HCT116 (cell line): ENCODE measurements at regions not wholly inside any gene's neighbourhood (a gene's known extent, or its start where the extent isn't known, plus 50 kb on each side); places are given as distances from the start of the nearest gene placed in this dataset.

Experiments used
- ATAC-seq: fragments of 200-7000 bp; cut with Tn5 transposase; 2 replicates; pipeline ENCODE4 v1.9.1; 2020; ENCODE audit warnings: mild to moderate bottlenecking, moderate library complexity
- BruUV-seq: library from RNA; stranded (reverse); fragments of 400-500 nt; replicated peaks from 2 replicates; lab custom pipeline; 2021; lab: Mats Ljungman, UMichigan
- CTCF ChIA-PET: fragments of 300-600 bp; sonication (Branson Sonifier 250); formaldehyde crosslinking; loops from one replicate; lab custom pipeline; 2021; ENCODE audit warnings: antibody characterized with exemption; lab: Charles Lee
- POLR2A ChIA-PET: fragments of 300-600, 350-600 bp; sonication (Branson Sonifier 250); formaldehyde crosslinking; loops from one replicate; lab custom pipeline; 2021; ENCODE audit warnings: antibody characterized with exemption; lab: Charles Lee
- RAD21 ChIA-PET, 2 experiments: fragments of 300-600 bp; sonication (Branson Sonifier 250); formaldehyde crosslinking; loops; one replicate each; lab custom pipeline; 2023; ENCODE audit warnings: low total read pairs in 2 of 2; ENCODE audit not compliant: uncharacterized antibody in 2 of 2, unreplicated experiment in 2 of 2, low non-redundant PET in 1 of 2; lab: Charles Lee
- DNase-seq: peaks from one replicate; pipeline ENCODE4 v3.0.0-alpha.2; 2010; ENCODE audit warnings: low read depth, low spot score
- H2AFZ ChIP-seq: fragments of 200-600 bp; shearing (Covaris generic), sonication (generic); 2 replicates; pipeline ENCODE4 v1.6.1; 2017; ENCODE audit warnings: low read depth, mixed run types, mixed read lengths, antibody characterized with exemption, low read length; ENCODE audit not compliant: poor library complexity, severe bottlenecking
- H3K27ac ChIP-seq: 2 replicates; pipeline ENCODE4 v1.5.1; 2012; ENCODE audit warnings: low read depth, low read length
- H3K27me3 ChIP-seq: fragments of 200-600 bp; sonication (generic); 2 replicates; pipeline ENCODE4 v1.6.1; 2016; ENCODE audit warnings: mixed run types, low read length, mixed read lengths; ENCODE audit not compliant: insufficient read depth
- H3K36me3 ChIP-seq, 2 experiments: fragments of 200-500 bp in 1 of 2; fragments of 200-600 bp in 1 of 2; sonication (Bioruptor generic) in 1 of 2; sonication (generic) in 1 of 2; 2 replicates each; pipeline versions ENCODE4 v1.5.1 to v1.6.1; 2014 to 2016; ENCODE audit warnings: low read length in 2 of 2, inconsistent platforms in 1 of 2, mixed read lengths in 1 of 2, mixed run types in 1 of 2; ENCODE audit not compliant: insufficient read depth in 2 of 2, control insufficient read depth in 1 of 2
- H3K4me1 ChIP-seq, 2 experiments: fragments of 200-600 bp in 1 of 2; sonication (generic) in 1 of 2; 2 replicates each; pipeline versions ENCODE4 v1.5.1 to v1.6.1; 2012 to 2017; ENCODE audit warnings: low read length in 2 of 2, inconsistent platforms in 1 of 2, mild to moderate bottlenecking in 1 of 2, mixed read lengths in 1 of 2, mixed run types in 1 of 2, moderate library complexity in 1 of 2; ENCODE audit not compliant: insufficient read depth in 2 of 2, control insufficient read depth in 1 of 2
- H3K4me2 ChIP-seq: fragments of 200-600 bp; sonication (generic); 2 replicates; pipeline ENCODE4 v1.6.1; 2017; ENCODE audit warnings: mixed run types, low read length, mixed read lengths
- H3K4me3 ChIP-seq, 2 experiments: fragments of 200-600 bp in 1 of 2; sonication (generic) in 1 of 2; replicated peaks in 1 of 2; 2 replicates each; pipeline ENCODE4 v1.5.1; 2011 to 2016; ENCODE audit warnings: low read length in 2 of 2, control low read depth in 1 of 2, low read depth in 1 of 2, mild to moderate bottlenecking in 1 of 2, mixed read lengths in 1 of 2, mixed run types in 1 of 2
- H3K79me2 ChIP-seq: fragments of 200-600 bp; sonication (generic); 2 replicates; pipeline ENCODE4 v1.6.1; 2017; ENCODE audit warnings: mild to moderate bottlenecking, mixed run types, low read length, moderate library complexity, mixed read lengths; ENCODE audit not compliant: insufficient read depth
- H3K9ac ChIP-seq: fragments of 200-600 bp; sonication (generic); 2 replicates; pipeline ENCODE4 v1.6.1; 2016; ENCODE audit warnings: low read length, mixed read lengths
- H3K9me2 ChIP-seq: fragments of 200-600 bp; sonication (generic), shearing (Covaris generic); 2 replicates; pipeline ENCODE4 v1.6.1; 2017; ENCODE audit warnings: mixed run types, mild to moderate bottlenecking, moderate library complexity; ENCODE audit not compliant: insufficient read depth
- H3K9me3 ChIP-seq, 2 experiments: fragments of 200-500 bp in 1 of 2; fragments of 200-600 bp in 1 of 2; sonication (Bioruptor generic) in 1 of 2; sonication (generic) in 1 of 2; 2 replicates each; pipeline ENCODE4 v1.6.1; 2014 to 2017; ENCODE audit warnings: low read length in 2 of 2, mixed read lengths in 2 of 2, inconsistent platforms in 1 of 2, low read depth in 1 of 2, mild to moderate bottlenecking in 1 of 2, mixed run types in 1 of 2, moderate library complexity in 1 of 2; ENCODE audit not compliant: control insufficient read depth in 1 of 2, insufficient read depth in 1 of 2
- H4K20me1 ChIP-seq: fragments of 200-600 bp; sonication (generic), shearing (Covaris generic); 2 replicates; pipeline ENCODE4 v1.6.1; 2017; ENCODE audit warnings: mixed run types, mild to moderate bottlenecking, moderate library complexity; ENCODE audit not compliant: insufficient read depth
- ATF3 ChIP-seq: IDR thresholded peaks from 2 replicates; pipeline ENCODE4 v1.6.1; 2012
- CBX3 ChIP-seq: IDR thresholded peaks from 2 replicates; pipeline ENCODE4 v1.6.1; 2012; ENCODE audit warnings: low read depth
- CEBPB ChIP-seq: IDR thresholded peaks from 2 replicates; pipeline ENCODE4 v1.6.1; 2012; ENCODE audit warnings: low read depth
- CTCF ChIP-seq, 3 experiments: fragments of 200-600 bp in 1 of 3; sonication (generic) in 1 of 3; IDR thresholded peaks in 2 of 3; conservative IDR thresholded peaks in 1 of 3; 2 replicates each; pipeline ENCODE4 v1.5.1; 2012 to 2017; ENCODE audit warnings: low read depth in 2 of 3, low read length in 2 of 3, antibody characterized with exemption in 1 of 3, borderline replicate concordance in 1 of 3, control low read depth in 1 of 3, mild to moderate bottlenecking in 1 of 3, mixed read lengths in 1 of 3, mixed run types in 1 of 3, moderate library complexity in 1 of 3; ENCODE audit not compliant: insufficient read depth in 1 of 3
- EGR1 ChIP-seq: IDR thresholded peaks from 2 replicates; pipeline ENCODE4 v1.6.1; 2012; ENCODE audit warnings: low read depth
- EZH2 ChIP-seq: fragments of 200-600 bp; sonication (generic); IDR thresholded peaks from 2 replicates; pipeline ENCODE4 v1.6.1; 2017; ENCODE audit warnings: antibody characterized with exemption, mixed run types
- MAX ChIP-seq: IDR thresholded peaks from 2 replicates; pipeline ENCODE4 v1.6.1; 2012
- POLR2AphosphoS5 ChIP-seq: IDR thresholded peaks from 2 replicates; pipeline ENCODE4 v1.6.1; 2011; ENCODE audit warnings: mild to moderate bottlenecking, low read depth, low read length, moderate library complexity
- SIN3A ChIP-seq: IDR thresholded peaks from 2 replicates; pipeline ENCODE4 v1.6.1; 2012; ENCODE audit warnings: low read depth
- SP1 ChIP-seq: IDR thresholded peaks from 2 replicates; pipeline ENCODE4 v1.6.1; 2012; ENCODE audit warnings: low read depth
- TCF7L2 ChIP-seq: IDR thresholded peaks from 2 replicates; pipeline ENCODE4 v1.7.0; 2011; ENCODE audit warnings: borderline replicate concordance, inconsistent platforms; ENCODE audit not compliant: insufficient read depth, insufficient read length; ENCODE audit errors: extremely low read depth
- ZBTB33 ChIP-seq: IDR thresholded peaks from 2 replicates; pipeline ENCODE4 v1.6.1; 2011; ENCODE audit warnings: mild to moderate bottlenecking, low read length, moderate library complexity; ENCODE audit not compliant: insufficient replicate concordance; ENCODE audit errors: extremely low read depth
- ZFX ChIP-seq: fragments of 450-650 bp; IDR thresholded peaks from 2 replicates; pipeline ENCODE4 v1.6.1; 2017
- ZNF274 ChIP-seq: fragments of 200-500 bp; sonication (Bioruptor generic); IDR thresholded peaks from 2 replicates; pipeline ENCODE4 v1.6.1; 2014; ENCODE audit warnings: mild to moderate bottlenecking, low read depth, low read length, inconsistent platforms
- intact Hi-C: fragments of 100-400 bp; cut with micrococcal nuclease; formaldehyde crosslinking; loops from 2 replicates; pipeline ENCODE4 v1.10.0; 2022

DNA sequence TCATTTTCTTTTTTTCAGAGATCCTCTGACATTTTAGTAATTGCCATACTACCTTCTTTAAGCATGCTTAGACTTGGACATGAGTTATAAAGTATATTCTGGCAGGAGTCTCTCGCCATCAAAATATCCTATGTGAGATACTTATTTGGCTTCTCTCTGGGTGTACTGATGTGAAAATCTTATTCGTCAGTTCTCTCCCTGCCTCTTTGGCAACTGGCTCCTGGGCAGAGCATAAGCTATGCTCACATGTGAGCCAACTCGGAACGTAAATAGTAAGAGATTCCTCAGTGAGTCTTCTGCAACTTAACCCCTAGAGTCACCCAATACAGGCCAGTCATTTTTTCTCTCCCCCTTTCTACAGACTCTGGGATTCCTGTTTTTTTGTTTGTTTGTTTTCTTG is 91.6 kb downstream of the MAGEB17 start:
- TF ChIP-seq MAX = no peak
- TF ChIP-seq ZBTB33 = no peak
- TF ChIP-seq CTCF (IDR thresholded peaks at IDR 0.05 in 2 of 3, conservative IDR thresholded peaks at IDR 0.05 in 1 of 3; ENCODE audit: borderline replicate concordance in 1 of 3, insufficient read depth in 1 of 3, low read depth in 2 of 3, low read length in 2 of 3) = no peak
- no peak for TF ChIP-seq ZFX
- TF ChIP-seq, all 23 proteins: peak for 0
- Histone ChIP-seq H3K4me2 (no peak overlapping the region), H3K36me3 (no peaks in the 10 kb centered on the region), H3K79me2 (no peaks in the 10 kb centered on the region), H3K4me3 (no peak overlapping the region), H3K27me3 (no peaks in the 10 kb centered on the region), H3K27ac (no peak overlapping the region), H2AFZ (no peak overlapping the region), H3K9me3 (no peaks in the 10 kb centered on the region), H4K20me1 (no peaks in the 10 kb centered on the region), H3K9ac (no peak overlapping the region), H3K9me2 (no peaks in the 10 kb centered on the region), H3K4me1 (no peaks in the 10 kb centered on the region)
- RAD21 ChIA-PET = no interaction called here
- intact Hi-C loops = no loop called here
- BruUV-seq = no TSS peak
- CTCF ChIA-PET = no interaction called here
- ATAC-seq (no peak), DNase-seq (no peak)
- POLR2A ChIA-PET = no interaction called here

DNA sequence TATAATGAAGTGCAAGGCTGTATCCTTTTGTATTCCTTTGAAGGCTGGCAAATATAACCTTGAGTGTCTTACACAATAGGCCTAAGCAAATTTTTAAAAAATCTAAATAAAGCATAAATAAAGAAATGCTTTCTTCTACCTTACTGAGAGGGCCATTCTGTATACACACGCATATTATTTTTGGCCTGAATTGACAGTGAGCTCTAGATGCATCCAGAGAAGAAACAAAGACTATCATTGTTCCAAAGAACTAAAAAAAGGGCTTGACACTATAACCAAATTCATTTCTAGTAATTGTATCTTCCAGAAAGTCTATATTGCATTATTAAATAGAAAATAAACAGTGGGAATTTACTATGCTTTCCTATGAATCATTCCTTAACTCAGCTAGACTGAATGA is 100.2 kb downstream of the MAGEB17 start:
- H3K9me2 ChIP-seq = no peaks in the 10 kb centered on the region
- DNase-seq (no peak), ATAC-seq (no peak)
- no peak overlapping the region for H3K9ac ChIP-seq
- no TSS peak for BruUV-seq
- H2AFZ ChIP-seq = no peak overlapping the region
- H3K36me3 ChIP-seq = no peaks in the 10 kb centered on the region
- intact Hi-C loops = no loop called here
- ChIA-PET CTCF (no interaction called here), RAD21 (no interaction called here), POLR2A (no interaction called here)
- no peaks in the 10 kb centered on the region for H3K27me3 ChIP-seq
- H3K9me3 ChIP-seq = no peaks in the 10 kb centered on the region
- H3K4me3 ChIP-seq = no peak overlapping the region
- H3K27ac ChIP-seq = no peak overlapping the region
- no peaks in the 10 kb centered on the region for H3K4me1 ChIP-seq
- H3K4me2 ChIP-seq = no peak overlapping the region
- no peaks in the 10 kb centered on the region for H4K20me1 ChIP-seq
- no peaks in the 10 kb centered on the region for H3K79me2 ChIP-seq
- TF ChIP-seq EZH2 = no peak
- TF ChIP-seq CBX3 = no peak
- TF ChIP-seq ZFX = no peak
- TF ChIP-seq CEBPB = no peak
- TF ChIP-seq SP1 = no peak
- no peak for TF ChIP-seq ZNF274
- TF ChIP-seq EGR1 = no peak
- no peak for TF ChIP-seq SIN3A
- TF ChIP-seq TCF7L2 = no peak
- TF ChIP-seq POLR2AphosphoS5 = no peak
- TF ChIP-seq ATF3 = no peak
- no peak for TF ChIP-seq MAX
